Suprapubic skin (tissue), 4 donors: ENCODE measurements at regions not wholly inside any gene's neighbourhood (a gene's known extent, or its start where the extent isn't known, plus 50 kb on each side); places are given as distances from the start of the nearest gene placed in this dataset.

Experiments used
- DNase-seq, 2 donors: peaks; one replicate each; pipeline ENCODE4 v3.0.0-alpha.2; 2019; ENCODE audit warnings: low spot score in 2 of 2
- H3K27ac ChIP-seq: fragments of 200-600 bp; sonication (generic); one replicate; pipeline ENCODE4 v1.5.1; 2019
- H3K27me3 ChIP-seq: fragments of 200-600 bp; sonication (generic); one replicate; pipeline ENCODE4 v1.5.1; 2019
- H3K36me3 ChIP-seq: fragments of 200-600 bp; sonication (generic); one replicate; pipeline ENCODE4 v1.5.1; 2019
- H3K4me1 ChIP-seq: fragments of 200-600 bp; sonication (generic); one replicate; pipeline ENCODE4 v1.5.1; 2019
- H3K4me3 ChIP-seq: fragments of 200-600 bp; sonication (generic); one replicate; pipeline ENCODE4 v1.5.1; 2019; ENCODE audit warnings: mild to moderate bottlenecking
- H3K9me3 ChIP-seq: fragments of 200-600 bp; sonication (generic); one replicate; pipeline ENCODE4 v1.5.1; 2019
- EP300 ChIP-seq: sonication (generic); formaldehyde crosslinking; IDR thresholded peaks from one replicate; pipeline ENCODE4 v1.6.1; 2017; ENCODE audit warnings: antibody characterized with exemption
- POLR2A ChIP-seq, 2 donors: fragments of 450-650 bp; IDR thresholded peaks; one replicate each; pipeline ENCODE4 v1.6.1; 2017; ENCODE audit warnings: antibody characterized with exemption in 2 of 2, mild to moderate bottlenecking in 2 of 2, moderate library complexity in 2 of 2
- POLR2AphosphoS5 ChIP-seq, 3 donors: sonication (generic); formaldehyde crosslinking; IDR thresholded peaks; one replicate each; pipeline ENCODE4 v1.6.1; 2017; ENCODE audit warnings: antibody characterized with exemption in 3 of 3
- WGBS: methylation state at CpG from one replicate; pipeline ENCODE4 v1.1.5; 2018; 5-methylcytosine and 5-hydroxymethylcytosine counted together
- TF ChIP-seq, protein P1 (sequence below), 2 donors: fragments of 200-600 bp in 1 of 2; fragments of 450-650 bp in 1 of 2; sonication (generic) in 1 of 2; IDR thresholded peaks; one replicate each; pipeline ENCODE4 v1.5.1; 2016 to 2019; ENCODE audit warnings: antibody characterized with exemption in 2 of 2, mild to moderate bottlenecking in 1 of 2, moderate library complexity in 1 of 2

DNA sequence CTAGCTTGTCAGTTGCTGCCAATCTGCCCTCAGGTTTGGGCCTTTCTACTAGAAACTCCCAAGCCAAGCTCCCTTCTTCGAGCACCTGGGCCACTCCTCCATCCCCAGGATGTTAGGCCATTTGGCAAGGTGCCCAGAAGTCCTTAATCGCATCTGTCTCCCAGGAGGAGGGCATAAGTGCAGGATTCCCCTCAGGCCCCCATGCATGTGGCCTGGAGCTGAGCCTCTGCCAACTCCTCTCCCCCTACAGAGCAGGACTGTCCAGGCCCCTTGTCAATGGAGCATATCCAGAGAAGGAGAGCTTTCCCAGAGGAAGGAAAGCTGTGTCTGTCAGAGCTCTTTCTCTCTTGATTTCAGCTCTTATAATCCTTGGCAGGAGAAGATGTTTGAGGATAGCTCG, 182.6 kb upstream of the ROPN1 start:
- no peak for DNase-seq
- Histone ChIP-seq H3K27me3 (no peaks in the 10 kb centered on the region), H3K4me3 (no peak overlapping the region), H3K4me1 (no peaks in the 10 kb centered on the region), H3K27ac (no peak overlapping the region), H3K36me3 (no peaks in the 10 kb centered on the region), H3K9me3 (no peaks in the 10 kb centered on the region)
- no peak for TF ChIP-seq POLR2AphosphoS5 (IDR thresholded peaks at IDR 0.05)
- WGBS = 38% methylated on average over 3 of the region's 3 CpGs

DNA sequence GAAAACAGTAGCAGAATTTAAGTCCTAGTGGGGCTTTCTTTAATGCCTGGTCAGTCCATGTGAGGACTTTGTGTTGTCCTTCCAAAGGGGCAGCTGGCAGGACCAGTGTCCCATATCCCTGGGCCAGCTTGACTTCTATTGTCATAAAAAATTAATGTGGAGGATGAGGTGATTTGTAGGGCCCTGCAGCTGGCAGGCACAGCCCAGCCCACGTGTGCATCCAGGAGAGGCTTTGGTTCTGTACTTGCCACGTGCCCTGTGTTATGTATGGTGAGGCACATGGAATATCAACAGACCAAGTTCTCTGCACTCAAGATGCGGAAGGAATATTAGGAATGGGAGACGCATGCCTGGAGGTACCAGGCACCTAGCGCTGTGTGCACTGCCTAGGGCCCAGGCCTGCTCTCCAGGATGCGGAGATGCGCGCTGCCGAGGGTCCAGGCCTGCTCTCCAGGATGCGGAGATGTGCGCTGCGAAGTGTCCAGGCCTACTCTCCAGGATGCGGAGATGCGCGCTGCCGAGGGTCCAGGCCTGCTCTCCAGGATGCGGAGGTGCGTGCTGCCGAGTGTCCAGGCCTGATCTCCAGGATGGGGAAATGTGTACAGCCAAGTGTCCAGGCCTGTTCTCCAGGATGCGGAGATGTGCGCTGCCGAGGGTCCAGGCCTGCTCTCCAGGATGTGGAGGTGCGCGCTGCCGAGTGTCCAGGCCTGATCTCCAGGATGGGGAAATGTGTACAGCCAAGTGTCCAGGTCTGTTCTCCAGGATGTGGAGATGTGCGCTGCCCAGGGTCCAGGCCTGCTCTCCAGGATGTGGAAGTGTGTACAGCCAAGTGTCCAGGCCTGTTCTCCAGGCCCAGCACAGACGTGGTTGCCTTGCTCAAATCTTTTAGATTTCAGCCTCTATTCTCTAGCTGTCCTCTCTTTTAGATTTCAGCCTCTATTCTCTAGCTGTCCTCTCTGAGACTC, 183.3 kb upstream of the ROPN1 start:
- H3K4me1 ChIP-seq = no peaks in the 10 kb centered on the region
- H3K9me3 ChIP-seq = no peaks in the 10 kb centered on the region
- no peaks in the 10 kb centered on the region for H3K27me3 ChIP-seq
- H3K4me3 ChIP-seq = no peak overlapping the region
- TF ChIP-seq, protein P1, sequence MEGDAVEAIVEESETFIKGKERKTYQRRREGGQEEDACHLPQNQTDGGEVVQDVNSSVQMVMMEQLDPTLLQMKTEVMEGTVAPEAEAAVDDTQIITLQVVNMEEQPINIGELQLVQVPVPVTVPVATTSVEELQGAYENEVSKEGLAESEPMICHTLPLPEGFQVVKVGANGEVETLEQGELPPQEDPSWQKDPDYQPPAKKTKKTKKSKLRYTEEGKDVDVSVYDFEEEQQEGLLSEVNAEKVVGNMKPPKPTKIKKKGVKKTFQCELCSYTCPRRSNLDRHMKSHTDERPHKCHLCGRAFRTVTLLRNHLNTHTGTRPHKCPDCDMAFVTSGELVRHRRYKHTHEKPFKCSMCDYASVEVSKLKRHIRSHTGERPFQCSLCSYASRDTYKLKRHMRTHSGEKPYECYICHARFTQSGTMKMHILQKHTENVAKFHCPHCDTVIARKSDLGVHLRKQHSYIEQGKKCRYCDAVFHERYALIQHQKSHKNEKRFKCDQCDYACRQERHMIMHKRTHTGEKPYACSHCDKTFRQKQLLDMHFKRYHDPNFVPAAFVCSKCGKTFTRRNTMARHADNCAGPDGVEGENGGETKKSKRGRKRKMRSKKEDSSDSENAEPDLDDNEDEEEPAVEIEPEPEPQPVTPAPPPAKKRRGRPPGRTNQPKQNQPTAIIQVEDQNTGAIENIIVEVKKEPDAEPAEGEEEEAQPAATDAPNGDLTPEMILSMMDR (IDR thresholded peaks at IDR 0.05) = no peak
- no peak for TF ChIP-seq POLR2AphosphoS5 (IDR thresholded peaks at IDR 0.05)
- no peak for TF ChIP-seq POLR2A (IDR thresholded peaks at IDR 0.05)
- TF ChIP-seq EP300 = no peak
- 90% methylated on average over 24 of the region's 27 CpGs for WGBS
- DNase-seq = no peak
- no peak overlapping the region for H3K27ac ChIP-seq
- H3K36me3 ChIP-seq = no peaks in the 10 kb centered on the region

DNA sequence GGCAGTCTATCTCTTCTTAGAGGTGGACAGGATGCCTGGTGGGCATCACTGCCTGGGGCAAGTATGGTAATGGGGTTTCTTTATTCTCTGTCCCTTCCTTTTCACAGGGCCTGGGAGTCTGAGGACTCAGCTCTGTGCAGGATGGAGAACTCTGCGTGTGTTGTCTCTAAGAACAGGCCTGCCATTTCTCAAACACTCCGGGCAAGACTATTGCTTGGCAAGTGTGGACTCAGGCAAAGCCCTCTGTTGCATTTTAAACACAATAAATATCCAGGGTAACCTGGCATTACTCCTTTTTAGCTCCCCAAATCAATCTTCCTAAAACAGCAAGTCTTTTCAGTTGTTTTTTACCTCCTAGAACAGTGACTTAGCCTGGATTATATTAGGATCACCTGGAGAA, 185.1 kb upstream of the ROPN1 start:
- no peak for DNase-seq
- 79% methylated on average over 2 of the region's 2 CpGs for WGBS
- H3K27ac ChIP-seq = no peak overlapping the region
- no peaks in the 10 kb centered on the region for H3K9me3 ChIP-seq
- no peaks in the 10 kb centered on the region for H3K4me1 ChIP-seq
- TF ChIP-seq POLR2A (IDR thresholded peaks at IDR 0.05) (no peak), POLR2AphosphoS5 (IDR thresholded peaks at IDR 0.05) (no peak), EP300 (no peak)
- TF ChIP-seq, protein P1 (IDR thresholded peaks at IDR 0.05) = no peak
- no peaks in the 10 kb centered on the region for H3K36me3 ChIP-seq
- H3K4me3 ChIP-seq = no peak overlapping the region
- H3K27me3 ChIP-seq = no peaks in the 10 kb centered on the region

DNA sequence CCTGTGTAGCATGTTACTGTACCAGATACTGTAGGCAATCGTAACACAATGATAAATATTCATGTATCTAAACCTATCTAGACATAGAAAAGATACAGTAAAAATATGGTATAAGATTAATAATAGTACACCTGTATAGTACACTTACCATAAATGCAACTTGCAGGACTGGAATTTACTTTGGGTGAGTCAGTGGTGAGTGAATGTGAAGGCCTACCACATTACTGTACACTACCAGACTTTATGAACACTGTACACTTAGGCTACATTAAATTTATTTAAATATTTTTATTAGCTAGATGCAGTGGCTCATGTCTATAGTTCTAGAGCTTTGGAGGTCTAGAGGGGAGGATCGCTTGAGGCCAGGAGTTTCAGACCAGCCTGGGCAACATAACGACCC, 186.6 kb upstream of the ROPN1 start:
- Histone ChIP-seq H3K4me3 (no peak overlapping the region), H3K4me1 (no peaks in the 10 kb centered on the region), H3K36me3 (no peaks in the 10 kb centered on the region), H3K27me3 (no peaks in the 10 kb centered on the region), H3K27ac (no peak overlapping the region), H3K9me3 (no peaks in the 10 kb centered on the region)
- TF ChIP-seq, protein P1 (IDR thresholded peaks at IDR 0.05) = no peak
- TF ChIP-seq POLR2AphosphoS5 (IDR thresholded peaks at IDR 0.05) (no peak), EP300 (no peak)
- WGBS = 91% methylated on average over 3 of the region's 3 CpGs
- no peak for DNase-seq

DNA sequence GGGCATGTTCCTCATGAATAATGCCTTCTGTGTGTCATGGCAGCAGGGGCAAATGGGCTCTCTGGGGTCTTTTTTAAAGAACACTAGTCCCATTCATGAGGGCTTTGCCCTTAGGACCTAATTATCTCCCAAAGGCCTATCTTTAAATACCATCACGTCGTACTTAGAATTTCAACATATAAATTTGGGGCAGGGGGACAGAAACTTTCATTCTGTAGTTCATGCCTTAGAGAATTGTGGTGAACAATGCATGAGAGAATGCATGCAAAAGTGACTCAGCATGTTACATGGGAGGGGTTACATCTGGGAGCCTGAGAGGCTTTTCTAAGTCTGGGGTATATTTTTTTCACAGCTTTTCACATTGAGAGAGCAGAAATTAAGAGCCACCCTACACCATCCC, 208.5 kb upstream of the ROPN1 start:
- TF ChIP-seq POLR2AphosphoS5 (IDR thresholded peaks at IDR 0.05) = no peak
- no peak overlapping the region for H3K4me3 ChIP-seq
- no peaks in the 10 kb centered on the region for H3K27me3 ChIP-seq
- no peaks in the 10 kb centered on the region for H3K4me1 ChIP-seq
- no peaks in the 10 kb centered on the region for H3K9me3 ChIP-seq
- DNase-seq = no peak
- 71% methylated on average over 2 of the region's 2 CpGs for WGBS
- H3K27ac ChIP-seq = no peak overlapping the region
- H3K36me3 ChIP-seq = no peaks in the 10 kb centered on the region

DNA sequence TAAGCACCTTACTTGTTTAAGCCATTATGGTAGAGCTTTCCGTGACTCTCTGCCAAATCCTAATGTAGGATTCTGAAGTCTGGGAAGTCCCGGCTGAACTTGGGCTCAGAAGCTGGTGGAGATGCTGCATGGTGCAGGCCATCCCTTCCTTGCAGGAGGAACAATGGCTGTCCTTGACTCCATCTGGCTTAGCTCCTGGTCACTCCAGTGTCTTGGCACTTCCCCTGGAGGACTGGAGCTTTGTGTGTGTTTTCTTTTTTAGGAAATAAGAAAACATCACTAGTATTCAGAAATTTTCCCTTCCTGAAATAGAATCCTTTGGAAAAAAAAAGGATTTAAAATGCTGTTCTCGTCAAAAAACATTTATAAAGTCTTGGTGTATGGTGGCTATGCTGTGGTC, 209.3 kb upstream of the ROPN1 start:
- Histone ChIP-seq H3K36me3 (no peaks in the 10 kb centered on the region), H3K4me1 (no peaks in the 10 kb centered on the region), H3K27ac (no peak overlapping the region), H3K4me3 (no peak overlapping the region), H3K9me3 (no peaks in the 10 kb centered on the region), H3K27me3 (no peaks in the 10 kb centered on the region)
- TF ChIP-seq POLR2A (IDR thresholded peaks at IDR 0.05) (no peak), POLR2AphosphoS5 (IDR thresholded peaks at IDR 0.05) (no peak), EP300 (no peak)
- TF ChIP-seq, protein P1 (IDR thresholded peaks at IDR 0.05) = no peak
- DNase-seq = no peak
- 78% methylated on average over 3 of the region's 3 CpGs for WGBS
